Adrenal gland (tissue), 9 donors: ENCODE measurements at regions not wholly inside any gene's neighbourhood (a gene's known extent, or its start where the extent isn't known, plus 50 kb on each side); places are given as distances from the start of the nearest gene placed in this dataset.
A peak's percentile ranks its signal among the peaks of the same experiment; 100 is the strongest.

Experiments
- DNase-seq, 7 donors: peaks; one replicate each; pipeline ENCODE4 v3.0.0-alpha.2; 2019 to 2020
- H3K27ac ChIP-seq, 5 donors: fragments of 200-600 bp; sonication (generic) in 4 of 5; 1 replicate in 3 of 5; 2 replicates in 2 of 5; pipeline versions ENCODE4 v1.5.1 to v1.8.0; 2016 to 2020; ENCODE audit warnings: mild to moderate bottlenecking in 1 of 5
- H3K27me3 ChIP-seq: fragments of 200-600 bp; 2 replicates; pipeline ENCODE4 v1.8.0; 2021
- H3K36me3 ChIP-seq, 2 donors: fragments of 200-600 bp; replicated peaks in 1 of 2; 1 replicate in 1 of 2; 2 replicates in 1 of 2; pipeline versions ENCODE4 v1.5.1 to v1.8.0; 2018 to 2022
- H3K4me1 ChIP-seq, 2 donors: fragments of 200-600 bp; replicated peaks in 1 of 2; 1 replicate in 1 of 2; 2 replicates in 1 of 2; pipeline versions ENCODE4 v1.5.1 to v1.8.0; 2018 to 2021
- H3K4me3 ChIP-seq, 4 donors: fragments of 200-600 bp; sonication (generic) in 3 of 4; one replicate each; pipeline ENCODE4 v1.5.1; 2016 to 2018
- H3K9me3 ChIP-seq, 3 donors: fragments of 200-600 bp; sonication (generic) in 1 of 3; replicated peaks in 1 of 3; 1 replicate in 2 of 3; 2 replicates in 1 of 3; pipeline versions ENCODE4 v1.5.1 to v1.8.0; 2016 to 2021
- POLR2A ChIP-seq, 2 donors: fragments of 450-650 bp; IDR thresholded peaks; one replicate each; pipeline ENCODE4 v1.6.1; 2017; ENCODE audit warnings: antibody characterized with exemption in 2 of 2, mild to moderate bottlenecking in 2 of 2, moderate library complexity in 1 of 2
- WGBS, 4 donors: extraction: QIAGEN DNeasy Blood & Tissue Kit in 2 of 4; methylation state at CpG; one replicate each; pipeline versions ENCODE4 v1.1.5 to v1.1.7; 2013 to 2017; 5-methylcytosine and 5-hydroxymethylcytosine counted together
- intact Hi-C, 2 donors: fragments of 100-400 bp; cut with DNase I; formaldehyde crosslinking; loops; one replicate each; pipeline versions ENCODE4 v1.14.1 to v1.15.0; 2022 to 2023
- TF ChIP-seq, protein P1 (sequence below), 6 experiments: fragments of 450-650 bp in 4 of 6; fragments of 200-600 bp in 2 of 6; sonication (generic) in 1 of 6; IDR thresholded peaks; 1 replicate in 5 of 6; 2 replicates in 1 of 6; pipeline versions ENCODE4 v1.5.1 to v1.8.0; 2016 to 2021; ENCODE audit warnings: antibody characterized with exemption in 6 of 6, mild to moderate bottlenecking in 2 of 6, moderate library complexity in 1 of 6
- donor health status: healthy with polysubstance abuse.
- donor health status: Bipolar disorder and iron deficiency.
- donor health status: DM: yes; HTN: yes; CAD: no.
- donor health status: DM: no; HTN: no; CAD: no.
- donor health status: DM: no; HTN: no; CAD: no.

DNA sequence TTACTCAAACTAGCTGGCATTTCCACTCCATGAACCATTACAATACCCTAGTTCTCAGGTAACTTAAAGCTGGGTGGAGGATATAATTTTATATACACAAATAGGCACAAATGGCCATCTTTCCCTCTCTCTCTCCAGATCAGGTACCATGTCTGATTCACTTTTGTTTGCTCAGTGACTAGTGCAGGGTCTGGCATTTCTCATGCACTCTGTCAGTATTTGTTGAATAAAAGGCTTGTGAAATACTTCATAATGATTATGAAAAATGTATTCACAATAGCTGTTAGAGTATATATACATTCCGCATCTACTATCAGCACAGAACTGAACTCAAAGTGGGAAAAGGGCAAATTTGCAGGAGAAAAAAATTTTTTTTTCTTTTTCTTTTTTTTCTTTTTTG is 510.2 kb upstream of the USP24 start:
- DNase-seq = no peak

DNA sequence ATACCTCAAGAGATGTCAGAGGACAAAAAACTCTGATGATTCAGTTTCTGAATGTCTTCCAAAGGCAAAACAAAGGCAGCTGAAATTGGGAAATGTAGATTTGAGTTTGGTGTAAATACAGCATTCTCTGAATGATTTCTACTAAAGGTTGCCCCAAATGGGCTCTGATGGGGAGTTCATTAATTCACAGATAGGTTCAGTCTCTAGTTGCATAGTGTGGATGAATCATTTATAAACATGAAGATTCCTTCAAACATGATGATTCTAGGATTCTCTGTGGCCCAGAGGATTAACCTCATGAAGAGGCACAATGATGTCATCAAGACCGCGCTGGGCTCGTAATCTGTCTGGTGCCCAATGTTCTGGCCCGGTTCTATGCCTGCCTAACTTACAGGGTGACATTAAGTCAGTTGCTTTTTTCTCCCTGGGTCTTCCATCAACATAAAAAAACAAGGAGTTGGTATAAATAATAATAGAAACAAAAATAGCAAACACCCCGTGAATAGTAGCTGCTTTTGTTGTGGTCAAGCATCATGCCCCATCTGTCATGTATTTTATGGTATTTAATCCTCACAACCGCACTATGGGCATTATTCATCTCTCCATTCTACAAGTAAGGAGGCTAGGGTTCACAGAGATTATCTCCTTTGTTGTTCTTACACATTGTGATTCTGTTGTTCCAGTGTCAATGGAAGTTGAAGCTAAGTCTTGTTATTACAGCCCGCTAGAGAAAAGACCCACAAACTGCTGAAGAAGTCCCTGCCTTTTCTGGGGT is 509.6 kb upstream of the USP24 start:
- Histone ChIP-seq H3K36me3 (no peaks in the 10 kb centered on the region), H3K27me3 (no peaks in the 10 kb centered on the region), H3K9me3 (no peaks in the 10 kb centered on the region), H3K4me1 (peaks cover 0 to 4% of the 10 kb centered on the region in 2 donors), H3K27ac (no peak overlapping the region), H3K4me3 (no peak overlapping the region)
- TF ChIP-seq POLR2A (IDR thresholded peaks at IDR 0.05) = no peak
- TF ChIP-seq, protein P1, sequence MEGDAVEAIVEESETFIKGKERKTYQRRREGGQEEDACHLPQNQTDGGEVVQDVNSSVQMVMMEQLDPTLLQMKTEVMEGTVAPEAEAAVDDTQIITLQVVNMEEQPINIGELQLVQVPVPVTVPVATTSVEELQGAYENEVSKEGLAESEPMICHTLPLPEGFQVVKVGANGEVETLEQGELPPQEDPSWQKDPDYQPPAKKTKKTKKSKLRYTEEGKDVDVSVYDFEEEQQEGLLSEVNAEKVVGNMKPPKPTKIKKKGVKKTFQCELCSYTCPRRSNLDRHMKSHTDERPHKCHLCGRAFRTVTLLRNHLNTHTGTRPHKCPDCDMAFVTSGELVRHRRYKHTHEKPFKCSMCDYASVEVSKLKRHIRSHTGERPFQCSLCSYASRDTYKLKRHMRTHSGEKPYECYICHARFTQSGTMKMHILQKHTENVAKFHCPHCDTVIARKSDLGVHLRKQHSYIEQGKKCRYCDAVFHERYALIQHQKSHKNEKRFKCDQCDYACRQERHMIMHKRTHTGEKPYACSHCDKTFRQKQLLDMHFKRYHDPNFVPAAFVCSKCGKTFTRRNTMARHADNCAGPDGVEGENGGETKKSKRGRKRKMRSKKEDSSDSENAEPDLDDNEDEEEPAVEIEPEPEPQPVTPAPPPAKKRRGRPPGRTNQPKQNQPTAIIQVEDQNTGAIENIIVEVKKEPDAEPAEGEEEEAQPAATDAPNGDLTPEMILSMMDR (IDR thresholded peaks at IDR 0.05) = no peak
- intact Hi-C loops = no loop called here
- DNase-seq = no peak
- 83 to 90% (median 88%) methylated on average over 7 of the region's 7 CpGs for WGBS, 4 donors

More for the DNA sequence above, 510.2 kb upstream of the USP24 start:
- WGBS, 4 donors = 88 to 97% (median 92%) methylated on average over 1 of the region's 1 CpG
- H3K27me3 ChIP-seq = no peaks in the 10 kb centered on the region
- H3K4me3 ChIP-seq = no peak overlapping the region
- TF ChIP-seq POLR2A (IDR thresholded peaks at IDR 0.05) = no peak
- TF ChIP-seq, protein P1 (IDR thresholded peaks at IDR 0.05) = no peak
- intact Hi-C loops = no loop called here
- no peaks in the 10 kb centered on the region for H3K9me3 ChIP-seq
- no peaks in the 10 kb centered on the region for H3K4me1 ChIP-seq
- H3K27ac ChIP-seq = no peak overlapping the region
- H3K36me3 ChIP-seq = no peaks in the 10 kb centered on the region

- H3K4me1 ChIP-seq = peaks cover 5 to 21% of the 10 kb centered on the region in 2 donors
- H3K4me3 ChIP-seq = no peak overlapping the region
- H3K27ac ChIP-seq = no peak overlapping the region
Observed at GRCh38 chr1:55723001-55723400, 507.8 kb upstream of the USP24 start.

DNA sequence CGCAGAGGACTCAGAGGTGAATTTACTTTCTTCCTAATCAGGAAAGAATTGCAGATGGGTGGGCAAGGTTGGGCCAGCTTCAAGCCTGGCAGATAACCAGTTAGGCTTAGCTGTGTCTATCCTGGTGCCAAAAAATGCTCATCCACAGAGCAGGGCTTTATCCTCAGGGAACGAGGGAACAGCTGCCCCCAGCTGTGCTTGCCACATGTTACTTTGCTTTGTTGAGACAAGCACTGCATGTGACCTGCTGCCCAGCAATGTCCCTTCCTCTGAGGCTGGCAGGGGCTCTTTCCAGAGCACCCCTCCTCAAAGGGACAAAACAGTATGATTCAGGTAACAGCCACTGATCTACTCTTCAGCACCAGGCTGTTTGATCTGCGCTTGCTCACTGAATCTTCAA is 505.1 kb upstream of the USP24 start:
- Histone ChIP-seq H3K4me1 (peaks cover 5 to 23% of the 10 kb centered on the region in 2 donors), H3K27me3 (no peaks in the 10 kb centered on the region), H3K36me3 (no peaks in the 10 kb centered on the region), H3K4me3 (no peak overlapping the region), H3K9me3 (no peaks in the 10 kb centered on the region), H3K27ac (peak overlapping the region in 2 of 5 donors; percentile 74 to 79)
- peak in 1 of 7 donors; percentile 28 for DNase-seq
- WGBS, 4 donors = 78 to 89% (median 83%) methylated on average over 3 of the region's 3 CpGs
- TF ChIP-seq, protein P1 (IDR thresholded peaks at IDR 0.05) = no peak
- TF ChIP-seq POLR2A (IDR thresholded peaks at IDR 0.05) = no peak
- intact Hi-C loops = no loop called here

More at GRCh38 chr1:55723001-55723400, 507.8 kb upstream of the USP24 start:
- intact Hi-C loops = no loop called here
- Histone ChIP-seq H3K36me3 (no peaks in the 10 kb centered on the region), H3K9me3 (no peaks in the 10 kb centered on the region), H3K27me3 (no peaks in the 10 kb centered on the region)
- WGBS, 4 donors = 76 to 81% (median 78%) methylated on average over 1 of the region's 1 CpG
- no peak for DNase-seq
- TF ChIP-seq, protein P1 (IDR thresholded peaks at IDR 0.05) = no peak
- no peak for TF ChIP-seq POLR2A (IDR thresholded peaks at IDR 0.05)
